Left ventricle myocardium inferior (tissue), 1 donor: ENCODE measurements at regions not wholly inside any gene's neighbourhood (a gene's known extent, or its start where the extent isn't known, plus 50 kb on each side); places are given as distances from the start of the nearest gene placed in this dataset.

Experiments
- DNase-seq: peaks from one replicate; pipeline ENCODE4 v3.0.0-alpha.2; 2020
- H3K27ac ChIP-seq: fragments of 200-600 bp; replicated peaks from 2 replicates; pipeline ENCODE4 v1.8.0; 2021
- H3K27me3 ChIP-seq: fragments of 200-600 bp; 2 replicates; pipeline ENCODE4 v1.8.0; 2021; ENCODE audit warnings: low read depth
- H3K36me3 ChIP-seq: fragments of 200-600 bp; 2 replicates; pipeline ENCODE4 v1.8.0; 2021
- H3K4me1 ChIP-seq: fragments of 200-600 bp; 2 replicates; pipeline ENCODE4 v1.8.0; 2021
- H3K4me3 ChIP-seq: fragments of 200-600 bp; 2 replicates; pipeline ENCODE4 v1.8.0; 2021; ENCODE audit warnings: mild to moderate bottlenecking, moderate library complexity
- H3K9me3 ChIP-seq: fragments of 200-600 bp; replicated peaks from 2 replicates; pipeline ENCODE4 v1.8.0; 2021
- intact Hi-C: fragments of 100-400 bp; cut with micrococcal nuclease; formaldehyde crosslinking; loops from one replicate; pipeline ENCODE4 v1.11.0; 2022
- TF ChIP-seq, protein P1 (sequence below): fragments of 200-600 bp; IDR thresholded peaks from 2 replicates; pipeline ENCODE4 v1.8.0; 2021; ENCODE audit warnings: antibody characterized with exemption, mild to moderate bottlenecking, borderline replicate concordance
- donor health status: DM: no; HTN: yes; CAD: no; lungs with severe emphysema.

DNA sequence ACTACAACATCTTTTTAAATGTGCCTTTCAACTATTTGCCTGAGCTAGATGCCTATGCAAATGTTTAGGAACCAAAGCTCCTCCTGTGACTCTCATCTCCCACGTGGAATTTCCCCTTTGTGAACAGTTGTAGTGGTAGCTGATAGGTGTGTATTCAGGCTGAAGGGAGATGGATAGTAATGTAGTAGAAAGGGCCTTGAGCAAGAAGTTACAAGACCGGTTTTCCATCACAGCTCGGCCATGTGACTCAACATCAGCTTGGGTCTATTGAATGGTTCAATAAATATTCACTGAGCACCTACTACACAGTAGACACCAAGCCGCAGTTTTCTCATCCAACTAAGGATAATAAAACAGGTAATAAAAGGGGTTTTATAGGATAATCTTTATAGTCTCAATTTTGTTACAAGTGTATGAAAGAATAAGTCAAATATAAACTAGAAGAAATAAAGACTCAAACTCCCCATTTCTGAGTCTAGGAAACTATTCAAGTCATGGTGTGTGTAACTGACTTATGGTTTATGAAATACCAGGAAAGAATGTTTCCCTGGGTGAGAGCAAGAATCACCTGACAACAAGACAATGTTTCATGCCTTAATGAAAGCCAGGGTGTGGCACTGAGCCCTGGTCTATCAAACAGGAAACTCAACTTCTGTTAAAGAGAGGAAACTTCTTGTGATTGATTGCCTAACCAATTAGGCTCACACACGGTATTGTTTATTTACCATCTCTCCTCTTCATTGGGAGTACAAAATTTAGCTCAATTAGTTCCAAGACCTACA, 187.1 kb upstream of the SPEF2 start:
- H3K27ac ChIP-seq: no peak overlapping the region
- no peak overlapping the region for H3K4me3 ChIP-seq
- DNase-seq: no peak
- no peaks in the 10 kb centered on the region for H3K4me1 ChIP-seq
- intact Hi-C loops: no loop called here
- TF ChIP-seq, protein P1, sequence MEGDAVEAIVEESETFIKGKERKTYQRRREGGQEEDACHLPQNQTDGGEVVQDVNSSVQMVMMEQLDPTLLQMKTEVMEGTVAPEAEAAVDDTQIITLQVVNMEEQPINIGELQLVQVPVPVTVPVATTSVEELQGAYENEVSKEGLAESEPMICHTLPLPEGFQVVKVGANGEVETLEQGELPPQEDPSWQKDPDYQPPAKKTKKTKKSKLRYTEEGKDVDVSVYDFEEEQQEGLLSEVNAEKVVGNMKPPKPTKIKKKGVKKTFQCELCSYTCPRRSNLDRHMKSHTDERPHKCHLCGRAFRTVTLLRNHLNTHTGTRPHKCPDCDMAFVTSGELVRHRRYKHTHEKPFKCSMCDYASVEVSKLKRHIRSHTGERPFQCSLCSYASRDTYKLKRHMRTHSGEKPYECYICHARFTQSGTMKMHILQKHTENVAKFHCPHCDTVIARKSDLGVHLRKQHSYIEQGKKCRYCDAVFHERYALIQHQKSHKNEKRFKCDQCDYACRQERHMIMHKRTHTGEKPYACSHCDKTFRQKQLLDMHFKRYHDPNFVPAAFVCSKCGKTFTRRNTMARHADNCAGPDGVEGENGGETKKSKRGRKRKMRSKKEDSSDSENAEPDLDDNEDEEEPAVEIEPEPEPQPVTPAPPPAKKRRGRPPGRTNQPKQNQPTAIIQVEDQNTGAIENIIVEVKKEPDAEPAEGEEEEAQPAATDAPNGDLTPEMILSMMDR: no peak
- peaks cover 10% of the 10 kb centered on the region for H3K27me3 ChIP-seq
- no peaks in the 10 kb centered on the region for H3K36me3 ChIP-seq
- no peaks in the 10 kb centered on the region for H3K9me3 ChIP-seq

DNA sequence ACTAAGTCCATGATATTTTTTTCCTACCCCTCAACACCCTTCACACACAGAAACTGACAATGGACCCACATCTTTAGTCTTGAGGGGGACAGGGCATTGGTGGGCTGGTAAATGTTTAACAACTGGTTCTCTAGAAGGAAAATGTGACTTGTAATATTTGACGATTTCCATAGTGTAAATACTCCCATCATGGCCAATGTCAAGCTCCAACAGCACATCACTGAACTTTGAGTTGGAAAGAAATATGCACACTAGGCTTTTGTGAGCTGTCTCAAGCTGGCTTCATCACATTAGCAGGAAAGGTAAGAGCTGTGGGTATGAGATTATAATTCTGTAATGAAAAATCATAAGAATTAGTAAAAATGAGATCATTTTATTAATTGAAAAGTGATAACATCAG, 189.9 kb upstream of the PRLR start:
- TF ChIP-seq, protein P1: no peak
- intact Hi-C loops: no loop called here
- H3K4me1 ChIP-seq: no peaks in the 10 kb centered on the region

DNA sequence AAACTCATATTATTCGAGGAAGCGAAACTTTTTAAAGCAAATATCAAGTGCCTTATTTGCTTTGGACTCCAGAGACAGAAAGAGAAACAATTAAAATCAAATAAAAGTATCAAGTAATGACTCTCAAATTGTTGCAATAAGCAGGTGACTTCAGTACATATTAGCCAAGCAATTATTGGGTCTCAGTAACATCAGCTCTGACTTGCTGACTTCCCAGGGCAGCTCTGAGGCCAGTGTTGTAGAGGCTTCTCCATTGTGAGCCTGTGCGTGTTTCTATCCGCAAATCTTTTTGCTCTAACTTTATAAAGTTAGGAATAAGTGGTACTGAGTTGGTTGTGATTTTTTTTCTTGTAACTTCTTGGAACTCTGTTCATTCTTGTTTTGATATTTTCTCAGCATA, 186.8 kb upstream of the PRLR start:
- intact Hi-C loops: no loop called here

More for the DNA sequence above, 189.9 kb upstream of the PRLR start:
- H3K9me3 ChIP-seq: no peaks in the 10 kb centered on the region
- no peaks in the 10 kb centered on the region for H3K27me3 ChIP-seq
- no peak overlapping the region for H3K4me3 ChIP-seq
- no peak for DNase-seq
- H3K27ac ChIP-seq: no peak overlapping the region
- H3K36me3 ChIP-seq: no peaks in the 10 kb centered on the region

DNA sequence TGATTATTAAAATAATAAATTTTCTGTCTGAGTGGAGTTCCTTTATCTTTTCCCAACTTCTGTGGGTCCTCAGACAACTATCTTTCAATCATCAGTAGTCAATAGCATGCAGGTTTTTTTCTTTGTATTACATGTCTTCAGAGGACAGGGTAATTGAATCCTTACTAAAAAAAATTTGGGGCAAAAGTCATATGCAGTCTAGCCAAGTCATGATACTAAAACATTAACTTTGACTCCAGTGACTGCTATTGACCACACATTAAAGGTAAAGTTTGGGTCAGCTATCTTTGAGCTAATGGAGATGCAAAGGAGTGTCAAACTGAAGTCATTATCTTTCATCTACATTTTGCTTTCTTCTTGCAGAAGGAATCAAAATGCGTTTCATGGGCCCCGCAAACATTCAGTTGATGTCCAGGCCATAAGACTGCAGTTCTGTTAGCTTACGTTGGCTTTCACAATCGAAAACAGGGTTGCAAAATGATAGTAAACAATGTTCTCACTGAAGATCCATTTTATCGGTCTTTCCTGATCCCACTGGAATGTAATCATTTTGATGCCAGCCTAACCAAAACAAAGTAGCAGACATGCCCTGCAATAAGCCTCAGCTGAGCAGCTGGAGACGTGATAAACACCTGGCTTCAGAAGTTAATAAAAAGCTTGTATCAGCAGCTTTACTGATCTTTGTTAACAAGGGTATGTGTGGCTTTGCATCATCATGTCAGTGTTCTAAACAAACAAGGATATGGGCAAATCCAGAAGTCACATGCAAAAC, 186.1 kb upstream of the PRLR start:
- no peaks in the 10 kb centered on the region for H3K4me1 ChIP-seq
- H3K36me3 ChIP-seq: no peaks in the 10 kb centered on the region
- TF ChIP-seq, protein P1: no peak
- intact Hi-C loops: no loop called here
- H3K27me3 ChIP-seq: no peaks in the 10 kb centered on the region
- no peak for DNase-seq
- H3K27ac ChIP-seq: no peak overlapping the region
- H3K9me3 ChIP-seq: no peaks in the 10 kb centered on the region
- H3K4me3 ChIP-seq: no peak overlapping the region

More for the DNA sequence above, 186.8 kb upstream of the PRLR start:
- no peak for DNase-seq
- H3K4me1 ChIP-seq: no peaks in the 10 kb centered on the region
- no peaks in the 10 kb centered on the region for H3K9me3 ChIP-seq
- TF ChIP-seq, protein P1: no peak
- H3K36me3 ChIP-seq: no peaks in the 10 kb centered on the region
- no peak overlapping the region for H3K4me3 ChIP-seq
- no peaks in the 10 kb centered on the region for H3K27me3 ChIP-seq
- H3K27ac ChIP-seq: no peak overlapping the region

DNA sequence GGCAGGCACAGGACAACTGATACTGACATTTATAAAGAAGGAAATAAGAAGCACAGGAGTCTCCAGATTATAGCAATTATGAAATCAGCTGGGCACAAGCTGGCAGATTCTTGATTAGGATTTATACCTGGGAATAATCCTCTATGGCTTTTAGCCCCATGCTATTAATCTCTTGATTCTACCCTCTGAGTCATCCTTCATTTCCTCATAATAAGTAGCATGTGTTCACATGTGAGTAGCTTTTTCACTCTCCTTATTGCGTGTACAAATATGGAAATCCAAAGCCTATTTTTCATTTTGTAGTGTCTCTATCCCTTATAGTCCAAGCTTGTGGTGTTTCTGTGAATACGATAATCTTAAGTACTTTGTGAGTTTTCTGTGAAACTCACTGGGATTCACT, 185.0 kb upstream of the PRLR start:
- H3K4me1 ChIP-seq: no peaks in the 10 kb centered on the region
- no peaks in the 10 kb centered on the region for H3K27me3 ChIP-seq
- H3K36me3 ChIP-seq: no peaks in the 10 kb centered on the region
- no peak for DNase-seq
- no peak overlapping the region for H3K27ac ChIP-seq
- H3K4me3 ChIP-seq: no peak overlapping the region
- TF ChIP-seq, protein P1: no peak
- no peaks in the 10 kb centered on the region for H3K9me3 ChIP-seq
- intact Hi-C loops: no loop called here
